ENCODE measurements at regions not wholly inside any gene's neighbourhood (a gene's known extent, or its start where the extent isn't known, plus 50 kb on each side); places are given as distances from the start of the nearest gene placed in this dataset.

DNA sequence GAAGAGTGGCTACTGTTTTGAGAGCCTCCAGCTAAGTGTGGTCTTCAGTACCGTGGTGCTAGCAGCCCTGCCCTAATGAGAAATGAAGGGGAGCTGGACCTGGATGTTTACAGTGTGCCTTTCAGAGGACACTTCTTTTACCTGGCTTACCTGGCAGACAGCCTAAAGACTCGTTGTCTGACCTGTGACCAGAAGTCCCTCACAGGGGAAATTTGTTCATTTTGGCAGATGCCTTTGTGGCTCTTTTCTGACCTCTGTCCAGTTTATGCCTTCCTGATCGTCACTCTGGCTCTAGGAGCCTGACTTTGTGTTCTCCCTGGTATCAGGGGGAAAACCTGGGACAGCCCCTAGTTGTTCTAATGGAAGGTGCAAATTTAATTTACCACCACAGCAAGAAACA is 475.1 kb downstream of the DMRTA1 start:
- Mint-ChIP-seq H3K27ac (ENCODE audit: unreplicated experiment) (no peak overlapping the region), H3K9me3 (ENCODE audit: unreplicated experiment) (no peaks in the 10 kb centered on the region), H3K4me1 (ENCODE audit: unreplicated experiment) (no peaks in the 10 kb centered on the region), H3K27me3 (ENCODE audit: unreplicated experiment) (peaks cover 2% of the 10 kb centered on the region), H3K4me3 (ENCODE audit: unreplicated experiment) (no peak overlapping the region), H3K36me3 (ENCODE audit: low read depth, unreplicated experiment) (no peaks in the 10 kb centered on the region)
- TF ChIP-seq, protein P1, sequence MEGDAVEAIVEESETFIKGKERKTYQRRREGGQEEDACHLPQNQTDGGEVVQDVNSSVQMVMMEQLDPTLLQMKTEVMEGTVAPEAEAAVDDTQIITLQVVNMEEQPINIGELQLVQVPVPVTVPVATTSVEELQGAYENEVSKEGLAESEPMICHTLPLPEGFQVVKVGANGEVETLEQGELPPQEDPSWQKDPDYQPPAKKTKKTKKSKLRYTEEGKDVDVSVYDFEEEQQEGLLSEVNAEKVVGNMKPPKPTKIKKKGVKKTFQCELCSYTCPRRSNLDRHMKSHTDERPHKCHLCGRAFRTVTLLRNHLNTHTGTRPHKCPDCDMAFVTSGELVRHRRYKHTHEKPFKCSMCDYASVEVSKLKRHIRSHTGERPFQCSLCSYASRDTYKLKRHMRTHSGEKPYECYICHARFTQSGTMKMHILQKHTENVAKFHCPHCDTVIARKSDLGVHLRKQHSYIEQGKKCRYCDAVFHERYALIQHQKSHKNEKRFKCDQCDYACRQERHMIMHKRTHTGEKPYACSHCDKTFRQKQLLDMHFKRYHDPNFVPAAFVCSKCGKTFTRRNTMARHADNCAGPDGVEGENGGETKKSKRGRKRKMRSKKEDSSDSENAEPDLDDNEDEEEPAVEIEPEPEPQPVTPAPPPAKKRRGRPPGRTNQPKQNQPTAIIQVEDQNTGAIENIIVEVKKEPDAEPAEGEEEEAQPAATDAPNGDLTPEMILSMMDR (IDR thresholded peaks at IDR 0.05; ENCODE audit: unreplicated experiment): no peak
- DNase-seq (ENCODE audit: low spot score): no peak

DNA sequence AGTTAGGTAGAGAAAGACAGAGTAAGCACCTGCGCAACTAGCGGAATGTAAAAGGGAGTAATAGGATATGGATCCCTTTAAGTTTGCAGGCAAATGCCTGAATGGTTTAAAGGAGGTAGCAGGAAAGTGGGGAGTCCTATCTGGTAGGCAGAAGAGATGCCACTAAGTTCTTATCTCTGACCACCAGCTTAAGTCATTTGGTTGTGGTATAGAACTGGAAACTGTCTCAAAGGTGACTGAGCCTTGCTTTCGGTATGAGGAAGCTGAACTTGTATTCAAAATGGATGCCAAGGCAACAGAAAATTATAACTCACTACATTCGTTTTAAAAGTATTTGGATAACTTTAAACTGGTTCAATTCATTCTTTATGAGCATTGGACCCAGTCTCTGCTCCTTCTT is 475.6 kb downstream of the DMRTA1 start:
- Mint-ChIP-seq H3K4me3 (ENCODE audit: unreplicated experiment) (no peak overlapping the region), H3K4me1 (ENCODE audit: unreplicated experiment) (no peaks in the 10 kb centered on the region), H3K27ac (ENCODE audit: unreplicated experiment) (no peak overlapping the region), H3K36me3 (ENCODE audit: low read depth, unreplicated experiment) (no peaks in the 10 kb centered on the region), H3K9me3 (ENCODE audit: unreplicated experiment) (no peaks in the 10 kb centered on the region), H3K27me3 (ENCODE audit: unreplicated experiment) (peaks cover 2% of the 10 kb centered on the region)
- no peak for DNase-seq (ENCODE audit: low spot score)
- TF ChIP-seq, protein P1 (IDR thresholded peaks at IDR 0.05; ENCODE audit: unreplicated experiment): no peak

DNA sequence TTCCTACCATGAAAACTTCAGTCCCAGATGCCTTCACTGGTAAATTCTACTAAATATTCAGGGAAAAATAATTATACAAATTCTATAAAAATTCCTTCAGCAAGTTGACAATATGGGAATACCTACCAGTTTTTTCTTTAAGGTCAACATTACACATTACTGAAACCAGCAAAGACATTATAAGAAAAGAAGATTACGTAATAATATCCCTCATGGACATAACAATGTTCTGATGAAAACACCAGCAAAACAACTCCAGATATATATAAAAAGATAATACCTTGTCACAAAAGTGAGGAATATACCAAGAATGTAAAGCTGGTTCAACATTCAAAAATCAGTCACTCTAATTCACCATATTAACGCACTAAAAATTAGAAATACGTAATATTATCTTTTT is 507.9 kb downstream of the DMRTA1 start:
- TF ChIP-seq, protein P1 (IDR thresholded peaks at IDR 0.05; ENCODE audit: unreplicated experiment): no peak
- no peak overlapping the region for H3K27ac Mint-ChIP-seq (ENCODE audit: unreplicated experiment)
- no peaks in the 10 kb centered on the region for H3K27me3 Mint-ChIP-seq (ENCODE audit: unreplicated experiment)
- H3K9me3 Mint-ChIP-seq (ENCODE audit: unreplicated experiment): peaks cover 4% of the 10 kb centered on the region
- H3K4me3 Mint-ChIP-seq (ENCODE audit: unreplicated experiment): no peak overlapping the region
- no peak for DNase-seq (ENCODE audit: low spot score)
- H3K36me3 Mint-ChIP-seq (ENCODE audit: low read depth, unreplicated experiment): no peaks in the 10 kb centered on the region
- H3K4me1 Mint-ChIP-seq (ENCODE audit: unreplicated experiment): no peaks in the 10 kb centered on the region

DNA sequence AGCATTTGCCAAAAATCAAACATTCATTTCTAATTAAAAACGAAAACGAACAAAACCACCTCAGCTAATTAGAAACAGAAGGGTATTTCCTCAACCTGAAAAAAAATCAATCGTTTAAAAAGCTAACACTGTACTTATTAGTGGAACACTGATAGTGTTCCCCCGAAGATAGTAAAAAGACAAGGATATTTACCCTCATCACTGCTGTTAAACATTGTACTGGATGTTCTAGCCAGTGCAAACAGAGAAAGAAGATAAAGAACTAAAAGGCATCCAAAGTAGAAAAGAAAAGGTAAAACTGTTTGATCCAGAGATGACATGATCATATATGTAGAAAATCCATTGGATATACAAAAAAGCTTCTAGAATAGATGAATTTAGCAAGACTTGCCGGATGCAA is 508.3 kb downstream of the DMRTA1 start:
- no peak overlapping the region for H3K4me3 Mint-ChIP-seq (ENCODE audit: unreplicated experiment)
- H3K4me1 Mint-ChIP-seq (ENCODE audit: unreplicated experiment): no peaks in the 10 kb centered on the region
- no peaks in the 10 kb centered on the region for H3K36me3 Mint-ChIP-seq (ENCODE audit: low read depth, unreplicated experiment)
- TF ChIP-seq, protein P1 (IDR thresholded peaks at IDR 0.05; ENCODE audit: unreplicated experiment): no peak
- peaks cover 4% of the 10 kb centered on the region for H3K9me3 Mint-ChIP-seq (ENCODE audit: unreplicated experiment)
- no peak for DNase-seq (ENCODE audit: low spot score)
- H3K27ac Mint-ChIP-seq (ENCODE audit: unreplicated experiment): no peak overlapping the region
- H3K27me3 Mint-ChIP-seq (ENCODE audit: unreplicated experiment): no peaks in the 10 kb centered on the region

DNA sequence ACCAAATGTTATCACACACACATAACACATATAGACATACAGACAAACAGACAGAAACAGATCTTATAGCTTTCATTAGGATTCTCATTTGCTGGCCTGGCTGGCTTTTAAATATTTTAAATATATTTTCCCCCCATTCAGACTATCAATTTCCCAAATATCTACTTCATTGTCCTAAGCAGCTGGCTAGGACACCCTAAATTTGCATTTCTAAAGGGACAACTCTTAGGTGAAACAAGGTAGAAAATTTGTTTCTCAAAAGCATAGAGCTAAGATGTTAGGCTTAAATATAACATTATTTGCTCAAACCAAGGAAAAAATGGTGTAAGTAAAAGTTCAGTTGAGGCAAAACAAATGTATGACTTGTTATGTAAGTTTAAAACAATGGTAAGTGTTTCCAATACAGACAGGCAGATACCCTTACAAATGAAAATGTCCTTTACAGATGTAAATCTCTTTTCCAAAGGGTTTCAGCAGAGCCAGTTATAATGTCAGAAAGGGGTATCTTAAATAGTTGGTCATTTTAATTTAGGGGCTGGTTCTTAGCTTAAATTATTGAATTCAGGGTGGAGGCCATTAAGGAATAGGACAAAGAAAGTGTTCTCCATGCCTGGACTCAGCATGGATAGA is 522.8 kb downstream of the DMRTA1 start:
- TF ChIP-seq, protein P1 (IDR thresholded peaks at IDR 0.05; ENCODE audit: unreplicated experiment): no peak
- no peaks in the 10 kb centered on the region for H3K27me3 Mint-ChIP-seq (ENCODE audit: unreplicated experiment)
- no peaks in the 10 kb centered on the region for H3K4me1 Mint-ChIP-seq (ENCODE audit: unreplicated experiment)
- H3K27ac Mint-ChIP-seq (ENCODE audit: unreplicated experiment): no peak overlapping the region
- DNase-seq (ENCODE audit: low spot score): no peak
- H3K9me3 Mint-ChIP-seq (ENCODE audit: unreplicated experiment): no peaks in the 10 kb centered on the region
- no peak overlapping the region for H3K4me3 Mint-ChIP-seq (ENCODE audit: unreplicated experiment)
- no peaks in the 10 kb centered on the region for H3K36me3 Mint-ChIP-seq (ENCODE audit: low read depth, unreplicated experiment)

Data from endothelial cell (in vitro differentiated cells).